OCI-LY1 (cell line): ENCODE measurements at regions not wholly inside any gene's neighbourhood (a gene's known extent, or its start where the extent isn't known, plus 50 kb on each side); places are given as distances from the start of the nearest gene placed in this dataset.

ENCODE experiments used
- CTCF ChIP-seq: fragments of 200-600 bp; sonication (generic), shearing (Covaris generic); IDR thresholded peaks from 2 replicates; pipeline ENCODE4 v1.5.1; 2017; ENCODE audit warnings: mild to moderate bottlenecking, antibody characterized with exemption, low read length, moderate library complexity, mixed read lengths
- EZH2 ChIP-seq: fragments of 200-600 bp; sonication (generic), shearing (Covaris generic); IDR thresholded peaks from 2 replicates; pipeline ENCODE4 v1.8.0; 2017; ENCODE audit warnings: borderline replicate concordance, mixed run types, mild to moderate bottlenecking, antibody characterized with exemption, low read length, moderate library complexity, mixed read lengths

GRCh38 chr11:112343368-112344039 lies 82.8 kb upstream of the PLET1 start:
- TF ChIP-seq CTCF: no peak
- no peak for TF ChIP-seq EZH2
